ENCODE measurements at regions not wholly inside any gene's neighbourhood (a gene's known extent, or its start where the extent isn't known, plus 50 kb on each side); places are given as distances from the start of the nearest gene placed in this dataset.

DNA sequence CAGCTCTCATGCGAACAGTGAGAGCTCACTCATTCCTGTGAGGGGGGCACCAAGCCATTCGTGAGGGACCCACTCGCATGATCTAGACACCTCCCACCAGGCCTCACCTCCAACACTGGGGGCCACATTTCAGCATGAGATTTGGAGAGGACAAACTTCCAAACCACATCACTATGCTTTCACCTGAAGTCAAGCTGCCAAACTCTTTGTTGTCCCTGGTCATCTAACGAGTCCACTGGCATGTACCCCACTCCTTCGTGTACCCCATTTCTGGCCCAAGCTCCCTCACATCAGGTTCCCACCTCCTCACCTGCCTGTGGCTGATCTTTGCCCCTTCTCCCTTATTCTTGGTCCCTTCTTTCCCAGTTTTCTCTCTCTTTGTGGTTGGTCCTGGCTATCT lies 198.9 kb downstream of the ADAMTS15 start:
- TF ChIP-seq, protein P1, sequence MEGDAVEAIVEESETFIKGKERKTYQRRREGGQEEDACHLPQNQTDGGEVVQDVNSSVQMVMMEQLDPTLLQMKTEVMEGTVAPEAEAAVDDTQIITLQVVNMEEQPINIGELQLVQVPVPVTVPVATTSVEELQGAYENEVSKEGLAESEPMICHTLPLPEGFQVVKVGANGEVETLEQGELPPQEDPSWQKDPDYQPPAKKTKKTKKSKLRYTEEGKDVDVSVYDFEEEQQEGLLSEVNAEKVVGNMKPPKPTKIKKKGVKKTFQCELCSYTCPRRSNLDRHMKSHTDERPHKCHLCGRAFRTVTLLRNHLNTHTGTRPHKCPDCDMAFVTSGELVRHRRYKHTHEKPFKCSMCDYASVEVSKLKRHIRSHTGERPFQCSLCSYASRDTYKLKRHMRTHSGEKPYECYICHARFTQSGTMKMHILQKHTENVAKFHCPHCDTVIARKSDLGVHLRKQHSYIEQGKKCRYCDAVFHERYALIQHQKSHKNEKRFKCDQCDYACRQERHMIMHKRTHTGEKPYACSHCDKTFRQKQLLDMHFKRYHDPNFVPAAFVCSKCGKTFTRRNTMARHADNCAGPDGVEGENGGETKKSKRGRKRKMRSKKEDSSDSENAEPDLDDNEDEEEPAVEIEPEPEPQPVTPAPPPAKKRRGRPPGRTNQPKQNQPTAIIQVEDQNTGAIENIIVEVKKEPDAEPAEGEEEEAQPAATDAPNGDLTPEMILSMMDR (IDR thresholded peaks at IDR 0.05; ENCODE audit: low read length, missing control alignments) = no peak
- no peak for DNase-seq (ENCODE audit: low read depth)
- H3K4me3 ChIP-seq (replicated peaks; ENCODE audit: low read depth, low read length) = no peak overlapping the region

DNA sequence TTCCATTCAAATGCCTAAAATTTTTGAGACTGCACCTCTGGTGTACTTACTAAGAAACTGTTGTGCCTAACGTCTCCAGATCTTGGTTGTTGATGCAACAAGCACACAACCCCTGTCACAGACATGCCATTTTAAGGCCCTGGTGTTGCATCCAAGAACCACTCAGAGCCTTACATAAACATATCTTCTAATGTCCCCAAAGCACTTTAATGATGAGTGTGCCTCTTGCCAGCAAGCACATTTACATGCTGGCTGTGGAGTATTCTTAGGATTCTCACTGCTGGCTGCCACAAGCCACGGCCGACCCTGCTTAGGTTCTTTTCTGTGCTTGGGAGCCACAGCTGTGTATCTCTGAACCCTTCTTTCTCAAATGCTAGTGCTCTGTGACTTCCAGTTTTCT lies 201.4 kb downstream of the ADAMTS15 start:
- H3K4me3 ChIP-seq (replicated peaks; ENCODE audit: low read depth, low read length) = no peak overlapping the region
- TF ChIP-seq, protein P1 (IDR thresholded peaks at IDR 0.05; ENCODE audit: low read length, missing control alignments) = no peak
- no peak for DNase-seq (ENCODE audit: low read depth)

DNA sequence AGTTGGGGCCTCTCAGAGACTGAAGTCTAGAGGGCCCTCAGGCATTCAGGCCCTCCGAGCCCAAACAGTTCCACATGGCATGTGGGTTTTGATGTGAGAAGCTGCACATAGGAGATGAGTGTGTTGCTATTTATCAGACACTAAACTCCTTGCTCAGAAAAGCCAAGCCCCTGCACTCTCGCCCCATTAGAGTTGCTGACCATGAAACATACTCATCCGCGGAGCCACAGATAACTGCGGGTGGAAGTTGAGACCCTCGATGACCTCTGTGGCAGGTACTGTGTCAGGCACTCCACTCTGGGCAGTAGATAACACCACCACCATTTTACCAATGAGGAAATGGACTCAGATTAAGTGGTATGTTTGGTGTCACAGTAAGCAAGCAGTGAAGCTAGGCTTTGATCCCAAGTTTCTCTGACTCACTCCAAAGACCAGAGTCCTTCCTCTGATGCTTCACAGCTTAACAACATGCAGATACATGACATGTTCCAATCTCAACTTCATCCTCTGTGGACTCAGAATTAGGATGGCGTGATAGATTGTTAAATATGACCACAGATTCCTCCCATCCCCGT lies 202.1 kb downstream of the ADAMTS15 start:
- DNase-seq (ENCODE audit: low read depth) = peak; percentile 26
- H3K4me3 ChIP-seq (replicated peaks; ENCODE audit: low read depth, low read length) = no peak overlapping the region
- TF ChIP-seq, protein P1 (IDR thresholded peaks at IDR 0.05; ENCODE audit: low read length, missing control alignments) = no peak

DNA sequence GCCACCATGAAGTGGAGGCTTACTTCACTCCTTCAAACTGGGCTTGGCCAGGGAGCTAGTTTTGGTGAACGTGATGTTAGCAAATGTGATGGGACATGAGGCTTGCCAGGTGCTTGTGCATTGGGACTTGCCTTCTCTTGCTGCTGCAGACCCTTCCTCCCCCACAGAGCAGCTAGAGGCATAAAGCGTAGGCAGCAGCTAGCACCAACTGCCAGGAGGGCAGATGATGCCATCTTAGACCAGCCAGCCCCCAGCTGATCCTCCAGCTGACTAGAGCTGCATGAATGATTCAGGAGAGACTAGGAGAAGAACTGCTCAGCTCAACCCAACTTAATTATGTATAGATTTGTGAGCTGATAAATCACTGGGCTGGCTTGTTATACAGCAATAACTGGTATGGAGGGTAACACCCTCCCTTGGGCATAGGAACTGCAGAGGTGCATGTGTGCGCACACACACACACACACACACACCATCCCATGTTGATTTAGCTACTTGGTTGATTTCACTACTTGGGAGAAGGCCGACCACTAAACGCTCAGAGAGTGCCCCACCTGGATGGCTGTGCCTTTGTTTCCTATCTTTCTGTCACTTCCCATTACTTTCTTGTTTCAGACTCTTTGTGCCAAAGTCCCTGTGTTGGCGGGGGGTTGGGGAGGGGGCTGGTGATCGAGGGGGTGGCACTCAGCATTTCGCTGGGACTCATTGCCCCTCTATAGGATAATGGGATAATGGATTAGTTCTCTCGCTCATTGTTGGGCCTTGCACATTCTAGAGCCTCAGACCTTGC lies 202.8 kb downstream of the ADAMTS15 start:
- TF ChIP-seq, protein P1 (IDR thresholded peaks at IDR 0.05; ENCODE audit: low read length, missing control alignments) = no peak
- H3K4me3 ChIP-seq (replicated peaks; ENCODE audit: low read depth, low read length) = no peak overlapping the region
- no peak for DNase-seq (ENCODE audit: low read depth)

DNA sequence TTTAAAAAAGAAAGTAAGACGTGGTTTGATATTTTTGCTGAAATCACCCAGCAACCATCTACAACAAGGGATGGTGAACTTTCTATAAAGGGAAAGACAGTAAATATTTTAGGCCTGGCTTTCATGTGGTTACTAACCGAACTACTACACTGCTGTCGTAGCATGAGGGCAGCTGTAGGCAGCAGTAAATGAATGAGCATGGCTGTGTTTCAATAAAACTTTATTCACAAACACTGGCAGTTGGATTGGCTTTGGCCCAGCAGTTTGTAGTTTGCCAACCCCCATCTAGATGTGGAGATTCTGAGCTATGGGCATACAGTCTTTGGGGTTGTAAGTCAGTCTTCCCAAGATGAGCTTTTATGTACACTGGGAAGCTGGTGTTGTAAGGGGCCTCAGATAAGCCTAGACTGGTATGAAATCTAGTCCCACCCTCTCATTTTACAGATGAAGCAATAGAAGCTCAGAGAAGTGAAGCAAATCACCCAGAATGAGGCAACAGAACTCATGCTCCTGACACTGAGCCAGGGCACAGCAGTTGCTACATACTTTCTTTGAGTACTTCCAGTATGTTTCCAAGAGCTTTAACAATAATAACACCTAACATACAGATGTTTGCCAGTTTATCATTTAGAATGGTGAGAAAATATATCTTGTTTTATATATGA lies 204.4 kb downstream of the ADAMTS15 start:
- TF ChIP-seq, protein P1 (IDR thresholded peaks at IDR 0.05; ENCODE audit: low read length, missing control alignments) = no peak
- peak; percentile 99 for DNase-seq (ENCODE audit: low read depth)
- no peak overlapping the region for H3K4me3 ChIP-seq (replicated peaks; ENCODE audit: low read depth, low read length)

DNA sequence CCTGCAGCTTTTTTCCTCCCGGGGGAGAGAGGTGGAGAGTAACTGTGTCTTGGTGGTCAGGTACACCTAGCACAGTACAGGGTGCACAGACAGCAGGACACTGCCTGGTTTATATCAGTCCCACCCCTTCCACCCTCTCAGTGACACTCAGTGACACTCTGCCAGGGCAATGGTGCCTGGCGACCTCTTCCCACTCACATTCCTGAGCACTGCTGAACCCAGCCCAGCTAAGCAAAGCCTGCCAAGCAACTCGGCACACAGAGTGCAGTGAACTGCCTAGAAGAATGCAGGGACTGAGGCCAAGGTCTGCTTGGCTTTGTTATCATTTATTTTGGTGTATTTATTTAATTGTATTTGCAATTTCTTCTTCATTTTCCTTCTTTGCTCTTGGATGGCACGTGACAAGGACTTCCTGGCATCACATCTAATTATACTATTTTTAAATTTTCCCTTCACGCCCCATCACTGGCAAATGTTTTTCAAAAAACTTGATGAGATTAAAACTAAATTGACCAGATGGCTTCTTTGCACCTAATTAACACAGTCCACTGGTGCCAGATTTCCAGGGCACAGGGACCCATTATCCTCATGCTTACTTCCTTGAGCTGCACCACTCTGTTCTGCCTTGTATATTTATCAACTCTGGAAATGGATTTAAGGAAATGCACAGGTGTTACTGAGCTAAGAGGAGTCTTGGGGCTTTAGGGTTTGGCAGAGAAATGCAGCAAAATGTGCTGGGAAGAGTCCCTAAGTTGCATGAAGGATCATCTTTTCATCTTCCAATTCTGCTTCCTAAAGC lies 205.6 kb downstream of the ADAMTS15 start:
- DNase-seq (ENCODE audit: low read depth) = peak; percentile 82
- TF ChIP-seq, protein P1 (IDR thresholded peaks at IDR 0.05; ENCODE audit: low read length, missing control alignments) = no peak

More for the DNA sequence above, 205.6 kb downstream of the ADAMTS15 start:
- no peak overlapping the region for H3K4me3 ChIP-seq (replicated peaks; ENCODE audit: low read depth, low read length)

Measured in fibroblast of pulmonary artery (primary cell).